ENCODE measurements at regions not wholly inside any gene's neighbourhood (a gene's known extent, or its start where the extent isn't known, plus 50 kb on each side); places are given as distances from the start of the nearest gene placed in this dataset.

DNA sequence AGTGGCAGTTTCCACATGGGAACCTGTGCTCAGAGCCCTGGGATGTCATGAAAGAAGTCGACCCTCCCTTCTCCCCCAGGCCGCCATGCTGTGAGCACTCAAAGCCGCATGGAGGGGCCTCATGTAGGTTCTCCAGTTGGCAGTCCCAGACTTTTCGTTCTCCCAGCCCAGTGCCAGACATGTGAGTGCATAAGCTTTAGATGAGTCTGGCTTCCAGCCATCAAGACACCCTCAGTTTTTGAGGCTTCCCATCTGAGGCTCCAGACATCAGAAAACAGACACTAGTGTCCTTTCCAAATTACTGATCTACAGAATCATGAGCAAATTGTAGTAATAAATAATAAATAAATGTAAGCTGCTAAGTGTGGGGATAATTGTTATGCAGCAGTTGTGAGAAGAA lies 136.5 kb upstream of the AGBL1 start:
- ATAC-seq: no peak

GRCh38 chr15:85943791-85944190 lies 135.9 kb upstream of the AGBL1 start:
- ATAC-seq: no peak

DNA sequence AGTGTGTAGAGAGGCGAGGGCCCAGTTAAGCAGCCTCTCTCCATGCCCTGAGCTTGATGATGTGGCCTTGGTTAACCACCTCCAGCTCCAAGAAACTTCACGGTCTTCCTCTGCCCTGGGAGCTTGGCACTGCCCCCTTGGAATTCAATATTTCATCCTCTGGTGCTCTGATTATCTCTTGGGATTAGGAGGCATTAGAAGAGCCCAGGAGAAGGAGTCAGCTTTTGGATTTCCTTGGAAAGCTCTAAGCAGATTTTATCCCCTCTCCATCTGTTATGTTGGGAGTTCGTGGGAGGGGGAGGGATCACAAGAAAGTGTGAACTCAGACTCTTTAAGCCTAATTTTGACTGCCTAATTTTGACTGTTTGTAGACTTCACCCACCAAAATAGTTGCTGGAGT lies 132.7 kb upstream of the AGBL1 start:
- no peak for ATAC-seq

- ATAC-seq: no peak
These were observed 131.7 kb upstream of the AGBL1 start for GRCh38 chr15:85947936-85948335.

GRCh38 chr15:85950101-85950500 lies 129.6 kb upstream of the AGBL1 start:
- no peak for ATAC-seq

DNA sequence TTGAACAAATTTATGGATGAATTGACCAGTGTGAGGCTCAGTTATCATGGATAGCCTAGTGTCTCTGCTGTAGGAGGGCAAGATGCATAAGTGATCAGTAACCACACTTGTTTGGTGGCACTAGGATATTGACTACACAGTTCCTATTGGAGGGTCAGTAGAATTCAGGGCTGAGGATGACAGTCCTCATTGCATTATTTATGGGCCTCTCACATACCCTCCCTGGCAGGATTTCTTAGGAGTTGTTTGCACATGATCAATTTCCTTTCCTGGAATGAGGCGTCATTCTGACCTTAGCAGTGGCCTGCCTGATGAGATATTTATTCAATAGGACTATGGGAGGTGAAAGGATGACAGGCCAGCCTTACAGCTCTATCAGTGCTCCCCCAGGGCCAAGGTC lies 125.1 kb upstream of the AGBL1 start:
- no peak for ATAC-seq

DNA sequence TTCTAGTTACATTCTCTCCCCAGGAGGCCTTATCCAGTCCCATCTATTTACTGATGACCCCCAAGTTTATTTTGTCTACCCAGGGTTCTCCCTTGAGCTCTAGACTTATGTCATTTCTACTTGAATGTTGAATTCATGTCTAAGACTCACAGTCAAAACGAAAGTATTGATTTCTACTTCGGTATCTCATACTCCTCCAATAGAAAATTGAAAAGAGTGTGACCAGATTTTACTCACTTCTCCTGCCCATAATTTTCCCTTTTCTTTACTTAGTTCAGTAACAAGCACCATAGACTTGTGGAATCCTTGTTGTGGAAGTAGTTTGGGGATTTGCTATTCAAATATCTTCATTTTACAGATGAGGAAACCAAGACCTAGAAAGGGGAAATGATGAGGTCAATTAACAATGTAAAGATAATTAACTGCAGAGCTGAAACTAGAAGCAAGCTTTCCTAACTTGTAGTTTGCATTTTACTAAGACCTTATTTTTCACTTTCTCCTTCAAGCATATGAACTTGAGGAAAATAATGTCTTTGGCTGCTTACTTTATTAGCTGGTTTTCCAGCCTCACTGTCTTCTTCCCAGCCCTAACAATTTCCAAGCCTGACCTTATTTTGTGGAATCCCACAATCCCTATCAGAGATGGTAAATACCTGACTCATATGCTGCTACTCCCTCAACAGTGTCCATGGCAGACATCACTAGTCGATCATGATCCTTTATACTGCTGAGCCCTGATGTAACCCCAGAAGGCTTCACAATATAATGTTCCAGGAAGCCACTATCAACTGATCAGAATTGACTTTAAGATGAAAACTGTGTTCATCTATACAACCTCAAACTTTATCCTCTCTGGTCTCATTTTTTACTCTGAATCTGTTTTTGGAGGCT lies 123.9 kb upstream of the AGBL1 start:
- ATAC-seq: no peak

- ATAC-seq: no peak
These were observed 123.0 kb upstream of the AGBL1 start for GRCh38 chr15:85956532-85957275.

DNA sequence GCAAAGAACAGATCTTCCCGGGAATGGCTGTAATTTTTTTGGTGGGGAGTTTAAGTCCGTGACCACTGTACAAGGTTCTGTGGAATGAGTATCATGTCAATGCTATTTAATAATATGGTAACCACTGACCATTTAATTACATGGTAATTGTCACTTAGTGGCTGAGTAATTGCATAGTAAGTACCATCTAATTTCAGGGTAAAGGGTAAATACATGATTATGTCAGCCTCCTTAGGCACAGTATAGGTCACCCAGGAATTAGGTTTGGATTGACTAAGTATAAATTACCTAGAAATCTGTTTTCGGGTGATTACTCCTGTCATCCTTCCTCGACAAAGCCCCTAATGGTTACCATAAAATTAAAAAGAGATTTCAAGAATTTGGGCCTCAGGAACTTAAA lies 120.1 kb upstream of the AGBL1 start:
- ATAC-seq: no peak

DNA sequence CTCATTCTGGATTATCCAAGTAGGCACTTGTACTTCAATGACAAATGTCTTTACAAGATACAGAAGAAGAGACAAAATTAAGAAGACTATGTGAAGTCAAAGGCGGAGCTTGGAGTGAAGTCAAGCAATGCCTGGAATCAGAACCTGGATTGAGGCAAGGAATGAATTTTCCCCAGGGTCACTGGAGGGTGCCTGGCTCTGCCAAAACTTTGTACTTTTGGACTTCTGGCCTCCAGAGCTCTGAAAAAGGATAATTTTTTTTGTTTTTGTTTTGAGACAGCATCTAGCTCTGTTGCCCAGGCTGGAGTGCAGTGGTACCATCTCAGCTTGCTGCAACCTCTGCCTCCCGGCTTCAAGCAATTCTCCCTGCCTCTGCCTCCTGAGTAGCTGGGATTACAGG lies 119.3 kb upstream of the AGBL1 start:
- no peak for ATAC-seq

DNA sequence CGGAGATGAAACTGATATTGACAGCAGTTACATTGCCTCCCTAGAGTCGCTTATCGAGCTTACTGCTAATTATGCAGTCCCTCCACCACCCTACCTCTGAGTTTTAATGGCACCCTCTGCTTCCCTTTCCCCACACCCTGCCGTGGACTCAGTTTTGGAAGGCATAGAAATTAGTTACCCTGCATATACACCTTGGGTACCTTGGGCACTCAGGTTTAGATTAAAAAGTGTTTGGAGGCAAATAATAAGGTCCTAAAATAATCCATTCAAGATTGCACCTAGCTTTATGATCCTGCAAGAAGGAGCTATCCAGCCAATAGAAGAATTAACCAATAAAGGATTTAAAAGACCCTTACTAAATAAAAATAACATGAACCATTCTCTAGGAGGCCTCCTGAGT lies 117.8 kb upstream of the AGBL1 start:
- ATAC-seq: no peak

- ATAC-seq: no peak
These were observed 116.4 kb upstream of the AGBL1 start for GRCh38 chr15:85963262-85963760.

DNA sequence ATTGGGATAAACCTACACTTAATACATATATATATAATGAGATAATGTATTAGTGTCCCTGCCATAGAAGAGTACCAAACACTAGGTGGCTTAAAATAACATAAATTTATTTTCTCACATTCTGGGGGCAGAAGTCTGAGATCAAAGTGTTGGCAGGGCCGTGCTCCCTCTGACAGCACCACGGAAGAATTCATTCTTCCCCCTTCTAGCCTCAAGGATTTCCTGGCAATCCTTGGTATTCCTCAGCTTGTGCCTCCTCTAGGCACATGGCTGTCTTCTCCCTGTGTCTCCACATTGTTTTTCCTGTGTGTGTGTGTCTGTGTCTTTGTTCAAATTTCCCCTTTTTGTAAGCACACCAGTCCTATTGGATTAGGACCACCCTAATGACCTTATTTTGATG lies 115.2 kb upstream of the AGBL1 start:
- no peak for ATAC-seq

- no peak for ATAC-seq
These were observed 112.1 kb upstream of the AGBL1 start for GRCh38 chr15:85967553-85967952.

- ATAC-seq: no peak
These were observed 106.7 kb upstream of the AGBL1 start for GRCh38 chr15:85972805-85973540.

GRCh38 chr15:85973584-85974347 lies 105.9 kb upstream of the AGBL1 start:
- no peak for ATAC-seq

DNA sequence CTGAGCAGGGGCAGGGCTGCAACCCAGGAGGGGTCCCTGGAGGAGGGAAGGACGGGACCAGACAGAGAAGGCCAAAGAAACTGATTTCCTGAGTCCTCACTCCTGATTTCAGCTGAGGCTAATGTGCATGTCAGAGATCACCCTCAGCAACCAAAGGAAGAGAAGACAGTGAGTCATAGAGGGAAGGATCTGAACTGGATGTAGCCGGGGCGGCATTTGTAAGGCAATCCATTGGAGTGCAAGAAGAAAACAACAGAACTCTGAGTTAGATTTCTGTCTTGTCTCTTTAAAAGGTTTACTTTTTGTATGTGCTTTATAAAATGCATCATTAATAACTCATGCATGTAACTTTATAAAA lies 105.3 kb upstream of the AGBL1 start:
- ATAC-seq: peak; percentile 47

GRCh38 chr15:85974742-85975141 lies 104.9 kb upstream of the AGBL1 start:
- no peak for ATAC-seq

DNA sequence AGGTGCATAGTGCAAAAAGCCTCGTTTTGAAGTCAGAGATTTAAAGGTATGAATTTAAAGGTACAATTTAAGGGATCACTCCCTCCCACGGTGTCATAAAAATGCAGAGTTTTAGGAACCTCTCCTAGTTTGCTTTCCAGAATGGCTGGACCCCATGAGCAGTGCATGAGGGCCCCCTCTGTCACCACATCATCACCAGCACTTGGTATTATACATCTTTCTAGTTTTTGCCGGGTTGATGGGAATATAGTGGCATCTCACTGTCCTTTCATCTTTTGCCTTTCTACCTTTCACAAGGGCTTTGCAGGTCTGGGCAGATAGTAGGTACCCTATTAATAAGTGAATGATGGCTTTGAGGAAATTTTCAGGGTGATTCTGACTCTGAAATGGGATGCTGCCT lies 103.6 kb upstream of the AGBL1 start:
- no peak for ATAC-seq

DNA sequence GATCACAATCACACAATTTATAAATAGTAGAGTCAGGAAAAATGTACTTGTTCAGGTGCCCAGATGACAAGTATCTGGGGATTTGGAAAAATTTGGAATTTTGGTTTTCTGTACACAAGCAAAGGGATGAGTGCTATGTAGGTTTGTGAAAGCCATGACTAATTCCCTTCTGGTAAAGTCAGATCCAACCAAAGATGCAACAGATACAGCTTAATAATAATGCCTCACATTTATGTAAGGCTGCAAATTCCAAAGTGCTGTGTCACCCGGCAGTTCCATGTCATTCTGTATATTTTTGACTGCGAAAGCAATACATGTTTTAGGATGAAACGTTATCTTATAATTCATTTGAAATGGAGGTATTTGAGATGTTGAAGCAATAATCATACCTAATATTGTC lies 102.7 kb upstream of the AGBL1 start:
- ATAC-seq: no peak

- no peak for ATAC-seq
These were observed 102.1 kb upstream of the AGBL1 start for GRCh38 chr15:85977586-85977985.

GRCh38 chr15:85979929-85980328 lies 99.7 kb upstream of the AGBL1 start:
- no peak for ATAC-seq

- no peak for ATAC-seq
These were observed 98.7 kb upstream of the AGBL1 start for GRCh38 chr15:85980946-85981345.

All from esophagus mucosa (tissue), 1 donor.